K562 (cell line): ENCODE measurements at regions not wholly inside any gene's neighbourhood (a gene's known extent, or its start where the extent isn't known, plus 50 kb on each side); places are given as distances from the start of the nearest gene placed in this dataset.

Source experiments
- ATAC-seq: fragments of 200-7000 bp; cut with Tn5 transposase; 3 replicates; pipeline ENCODE4 v1.9.1; 2020; ENCODE audit warnings: moderate library complexity
- BruUV-seq: library from RNA; stranded (reverse); fragments of 400-500 nt; replicated peaks from 2 replicates; lab custom pipeline; 2021; lab: Mats Ljungman, UMichigan
- CTCF ChIA-PET: fragments of 300-600 bp; formaldehyde crosslinking; extraction: SDS; loops from one replicate; lab custom pipeline; 2021; ENCODE audit warnings: low intra/inter-chr PET ratio; lab: Yijun Ruan, JAX
- POLR2A ChIA-PET: fragments of 300-600, 350-650 bp; sonication (Branson Sonifier 250); formaldehyde crosslinking; extraction: SDS; loops from one replicate; lab custom pipeline; 2021; ENCODE audit warnings: antibody characterized with exemption, inconsistent platforms; lab: Yijun Ruan, JAX
- DNase-seq, 4 experiments: peaks; one replicate each; pipeline versions ENCODE4 v3.0.0 to v3.0.0-alpha.2; 2011 to 2018; ENCODE audit warnings: low spot score in 3 of 4, mixed read lengths in 3 of 4; ENCODE audit errors: extremely low read depth in 1 of 4
- FAIRE-seq: peaks from 2 replicates; lab custom pipeline; 2011; peaks lifted over from hg19 to GRCh38; lab: Jason Lieb, UNC
- H2AFZ ChIP-seq: 2 replicates; pipeline ENCODE4 v1.6.0; 2011; ENCODE audit warnings: low read depth, low read length, control low read depth, inconsistent platforms
- H3K27ac ChIP-seq: fragments of 200-600 bp; 3 replicates; pipeline ENCODE4 v1.8.0; 2011; ENCODE audit warnings: low read depth, mild to moderate bottlenecking, control low read depth, inconsistent platforms, low read length, moderate library complexity, mixed read lengths; ENCODE audit errors: extremely low read depth
- H3K27me3 ChIP-seq, 2 experiments: fragments of 300-600 bp in 1 of 2; 2 replicates in 1 of 2; 3 replicates in 1 of 2; pipeline versions ENCODE4 v1.6.0 to v1.8.0; 2011; ENCODE audit warnings: inconsistent platforms in 2 of 2, low read length in 2 of 2, mild to moderate bottlenecking in 1 of 2, mixed read lengths in 1 of 2, moderate library complexity in 1 of 2; ENCODE audit not compliant: control insufficient read depth in 2 of 2, insufficient read depth in 2 of 2
- H3K36me3 ChIP-seq: fragments of 300-600 bp; 3 replicates; pipeline ENCODE4 v1.8.0; 2011; ENCODE audit warnings: mild to moderate bottlenecking, low read length, inconsistent platforms; ENCODE audit not compliant: control insufficient read depth, insufficient read depth
- H3K4me1 ChIP-seq, 2 experiments: fragments of 200-600 bp in 1 of 2; replicated peaks in 1 of 2; 2 replicates in 1 of 2; 3 replicates in 1 of 2; pipeline versions ENCODE4 v1.5.1 to v1.8.0; 2011; ENCODE audit warnings: inconsistent platforms in 2 of 2, low read length in 2 of 2, mild to moderate bottlenecking in 1 of 2, mixed read lengths in 1 of 2, moderate library complexity in 1 of 2; ENCODE audit not compliant: control insufficient read depth in 2 of 2, insufficient read depth in 2 of 2
- H3K4me2 ChIP-seq: 2 replicates; pipeline ENCODE4 v1.6.1; 2011; ENCODE audit warnings: low read length, control low read depth, inconsistent platforms, mixed read lengths; ENCODE audit not compliant: insufficient read depth
- H3K4me3 ChIP-seq: fragments of 200-600 bp; sonication (generic), shearing (Covaris generic); 2 replicates; pipeline ENCODE4 v1.5.1; 2016; ENCODE audit warnings: control low read depth, inconsistent platforms
- H3K79me2 ChIP-seq: fragments of 200-600 bp; 3 replicates; pipeline ENCODE4 v1.8.0; 2011; ENCODE audit warnings: low read length, inconsistent platforms; ENCODE audit not compliant: control insufficient read depth, insufficient read depth
- H3K9ac ChIP-seq, 2 experiments: 2 replicates each; pipeline versions ENCODE4 v1.6.0 to v1.6.1; 2011; ENCODE audit warnings: low read depth in 2 of 2, low read length in 2 of 2, control low read depth in 1 of 2, inconsistent platforms in 1 of 2, mild to moderate bottlenecking in 1 of 2, mixed read lengths in 1 of 2; ENCODE audit not compliant: insufficient read depth in 1 of 2
- H3K9me1 ChIP-seq: one replicate; pipeline ENCODE4 v1.6.0; 2011; ENCODE audit warnings: inconsistent platforms, mild to moderate bottlenecking, low read length, moderate library complexity; ENCODE audit not compliant: control insufficient read depth, insufficient read depth
- H3K9me3 ChIP-seq: replicated peaks from 2 replicates; pipeline ENCODE4 v1.5.1; 2011; ENCODE audit warnings: low read depth, low read length, inconsistent platforms; ENCODE audit not compliant: control insufficient read depth, insufficient read depth
- H4K20me1 ChIP-seq: replicated peaks from 2 replicates; pipeline ENCODE4 v1.6.1; 2011; ENCODE audit warnings: low read length, inconsistent platforms, mixed read lengths; ENCODE audit not compliant: control insufficient read depth, insufficient read depth
- COPS2 ChIP-seq: fragments of 450-650 bp; conservative IDR thresholded peaks from 2 replicates; pipeline ENCODE4 v1.6.1; 2016; ENCODE audit warnings: mild to moderate bottlenecking, moderate library complexity
- KDM2B ChIP-seq: fragments of 250-450 bp; sonication (Bioruptor Pico); IDR thresholded peaks from 2 replicates; pipeline ENCODE4 v1.8.0; 2021; ENCODE audit warnings: mild to moderate bottlenecking, moderate library complexity
- NEUROD1 ChIP-seq: fragments of 150-350 bp; IDR thresholded peaks from 2 replicates; pipeline ENCODE4 v1.6.1; 2014; ENCODE audit warnings: borderline replicate concordance, low read length, low read depth; ENCODE audit not compliant: partially characterized antibody
- NKRF ChIP-seq: fragments of 450-650 bp; IDR thresholded peaks from 2 replicates; pipeline ENCODE4 v1.6.1; 2016; ENCODE audit warnings: borderline replicate concordance
- ZBTB8A ChIP-seq: fragments of 450-650 bp; IDR thresholded peaks from 2 replicates; pipeline ENCODE4 v1.6.1; 2018; ENCODE audit warnings: mild to moderate bottlenecking, moderate library complexity; ENCODE audit not compliant: partially characterized antibody
- ZNF586 ChIP-seq: fragments of 450-650 bp; formaldehyde crosslinking; conservative IDR thresholded peaks from 2 replicates; pipeline ENCODE4 v1.4.0; 2020; ENCODE audit warnings: mild to moderate bottlenecking, moderate library complexity
- WGBS: fragments of 100-300 bp; shearing (Covaris generic); methylation state at CpG from one replicate; pipeline ENCODE4 v1.1.6; 2016; ENCODE audit warnings: low coverage, mixed read lengths; ENCODE audit not compliant: insufficient coverage; ENCODE audit errors: missing lambda C conversion rate; 5-methylcytosine and 5-hydroxymethylcytosine counted together
- in situ Hi-C: fragments of 300-500 bp; cut with MboI; formaldehyde crosslinking; loops from 4 replicates; pipeline ENCODE4 v1.15.0; 2018; ENCODE audit warnings: inconsistent platforms, mixed read lengths
- intact Hi-C: fragments of 100-400 bp; cut with micrococcal nuclease; formaldehyde crosslinking; loops from 2 replicates; pipeline ENCODE4 v1.14.2; 2022
- TF ChIP-seq, protein P1 (sequence below): IDR thresholded peaks from 3 replicates; pipeline ENCODE4 v1.6.1; 2011; ENCODE audit warnings: borderline replicate concordance, mild to moderate bottlenecking, moderate library complexity; ENCODE audit not compliant: insufficient read length; ENCODE audit errors: extremely low read depth

DNA sequence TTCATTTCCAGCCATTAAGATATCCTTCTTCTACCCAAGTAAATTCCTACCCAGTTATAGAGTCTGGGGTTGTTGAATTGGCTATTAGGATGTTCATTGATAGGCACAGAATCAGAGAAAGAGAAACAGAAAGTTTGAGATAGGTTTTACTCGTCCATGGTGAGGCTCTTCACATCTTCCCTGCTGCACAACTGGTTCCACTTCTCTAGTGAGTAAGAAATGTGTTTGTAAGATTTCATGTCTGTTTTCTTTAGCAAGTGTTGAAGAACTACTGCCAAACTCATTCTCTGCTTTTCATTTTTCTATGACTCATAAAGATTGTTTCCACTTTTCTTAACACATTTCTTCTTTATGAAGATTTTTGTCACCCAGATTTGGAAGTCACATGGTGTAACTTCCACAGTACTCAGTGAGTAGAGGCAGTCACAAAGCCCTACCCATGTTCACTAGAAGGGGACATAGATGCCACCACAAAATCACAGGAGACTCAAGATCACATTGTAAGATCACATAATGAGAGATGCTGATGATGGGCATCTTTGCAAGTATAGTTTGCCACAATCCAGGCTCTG is 152.3 kb downstream of the SNX7 start:
- no peak for TF ChIP-seq KDM2B (CRISPR knock-in tag)
- no peak for TF ChIP-seq COPS2
- no peak for TF ChIP-seq ZBTB8A
- no peak for TF ChIP-seq ZNF586 (CRISPR knock-in tag)
- TF ChIP-seq NEUROD1: no peak
- TF ChIP-seq, protein P1, sequence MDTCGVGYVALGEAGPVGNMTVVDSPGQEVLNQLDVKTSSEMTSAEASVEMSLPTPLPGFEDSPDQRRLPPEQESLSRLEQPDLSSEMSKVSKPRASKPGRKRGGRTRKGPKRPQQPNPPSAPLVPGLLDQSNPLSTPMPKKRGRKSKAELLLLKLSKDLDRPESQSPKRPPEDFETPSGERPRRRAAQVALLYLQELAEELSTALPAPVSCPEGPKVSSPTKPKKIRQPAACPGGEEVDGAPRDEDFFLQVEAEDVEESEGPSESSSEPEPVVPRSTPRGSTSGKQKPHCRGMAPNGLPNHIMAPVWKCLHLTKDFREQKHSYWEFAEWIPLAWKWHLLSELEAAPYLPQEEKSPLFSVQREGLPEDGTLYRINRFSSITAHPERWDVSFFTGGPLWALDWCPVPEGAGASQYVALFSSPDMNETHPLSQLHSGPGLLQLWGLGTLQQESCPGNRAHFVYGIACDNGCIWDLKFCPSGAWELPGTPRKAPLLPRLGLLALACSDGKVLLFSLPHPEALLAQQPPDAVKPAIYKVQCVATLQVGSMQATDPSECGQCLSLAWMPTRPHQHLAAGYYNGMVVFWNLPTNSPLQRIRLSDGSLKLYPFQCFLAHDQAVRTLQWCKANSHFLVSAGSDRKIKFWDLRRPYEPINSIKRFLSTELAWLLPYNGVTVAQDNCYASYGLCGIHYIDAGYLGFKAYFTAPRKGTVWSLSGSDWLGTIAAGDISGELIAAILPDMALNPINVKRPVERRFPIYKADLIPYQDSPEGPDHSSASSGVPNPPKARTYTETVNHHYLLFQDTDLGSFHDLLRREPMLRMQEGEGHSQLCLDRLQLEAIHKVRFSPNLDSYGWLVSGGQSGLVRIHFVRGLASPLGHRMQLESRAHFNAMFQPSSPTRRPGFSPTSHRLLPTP: no peak
- no peak for TF ChIP-seq NKRF
- POLR2A ChIA-PET: no interaction called here
- Histone ChIP-seq H3K27ac (no peak overlapping the region), H3K9me3 (no peaks in the 10 kb centered on the region), H3K4me2 (no peak overlapping the region), H3K9ac (no peak overlapping the region), H3K4me3 (no peak overlapping the region), H2AFZ (no peak overlapping the region), H4K20me1 (no peaks in the 10 kb centered on the region), H3K9me1 (no peaks in the 10 kb centered on the region), H3K36me3 (no peaks in the 10 kb centered on the region), H3K79me2 (no peaks in the 10 kb centered on the region), H3K4me1 (no peaks in the 10 kb centered on the region), H3K27me3 (no peaks in the 10 kb centered on the region)
- intact Hi-C loops (no loop called here), in situ Hi-C loops (no loop called here)
- no TSS peak for BruUV-seq
- 0% methylated on average over 1 of the region's 1 CpG for WGBS
- no peak for ATAC-seq
- no peak for FAIRE-seq
- CTCF ChIA-PET: no interaction called here
- no peak for DNase-seq
